H1 (cell line): ENCODE measurements at regions not wholly inside any gene's neighbourhood (a gene's known extent, or its start where the extent isn't known, plus 50 kb on each side); places are given as distances from the start of the nearest gene placed in this dataset.

Experiments
- BACH1 ChIP-seq: IDR thresholded peaks from 2 replicates; pipeline ENCODE4 v1.6.1; 2012; ENCODE audit warnings: low read length, improper control_type of control experiment
- BCL11A ChIP-seq, 2 experiments: IDR thresholded peaks; one replicate each; pipeline ENCODE4 v1.6.1; 2011; ENCODE audit warnings: low read depth in 2 of 2, low read length in 2 of 2, mild to moderate bottlenecking in 2 of 2
- CEBPB ChIP-seq: IDR thresholded peaks from 2 replicates; pipeline ENCODE4 v1.6.1; 2012; ENCODE audit warnings: low read depth, low read length
- CHD1 ChIP-seq: IDR thresholded peaks from 2 replicates; pipeline ENCODE4 v1.6.1; 2012; ENCODE audit warnings: low read depth, low read length, improper control_type of control experiment
- CREB1 ChIP-seq: IDR thresholded peaks from 2 replicates; pipeline ENCODE4 v1.6.1; 2012; ENCODE audit warnings: inconsistent platforms
- EP300 ChIP-seq, 2 experiments: IDR thresholded peaks; 1 replicate in 1 of 2; 2 replicates in 1 of 2; pipeline ENCODE4 v1.6.1; 2011 to 2012; ENCODE audit warnings: low read depth in 2 of 2, low read length in 2 of 2, mild to moderate bottlenecking in 2 of 2, borderline replicate concordance in 1 of 2, inconsistent platforms in 1 of 2, moderate library complexity in 1 of 2
- GTF2F1 ChIP-seq: IDR thresholded peaks from 2 replicates; pipeline ENCODE4 v1.6.1; 2012; ENCODE audit warnings: low read depth, low read length, improper control_type of control experiment, borderline replicate concordance
- KDM1A ChIP-seq: fragments of 200-600, 300-600 bp; sonication (generic); IDR thresholded peaks from 2 replicates; pipeline ENCODE4 v1.7.1; 2016; ENCODE audit warnings: mild to moderate bottlenecking, low read length, borderline replicate concordance
- POLR2A ChIP-seq, 2 experiments: IDR thresholded peaks; 1 replicate in 1 of 2; 2 replicates in 1 of 2; pipeline ENCODE4 v1.6.1; 2011; ENCODE audit warnings: low read depth in 2 of 2, low read length in 2 of 2, mild to moderate bottlenecking in 2 of 2; ENCODE audit errors: control extremely low read depth in 1 of 2
- RBBP5 ChIP-seq: IDR thresholded peaks from 2 replicates; pipeline ENCODE4 v1.7.1; 2012; ENCODE audit warnings: low read depth, mild to moderate bottlenecking, inconsistent platforms, low read length, moderate library complexity, borderline replicate concordance
- RXRA ChIP-seq: IDR thresholded peaks from 2 replicates; pipeline ENCODE4 v1.6.1; 2011; ENCODE audit warnings: low read depth, mild to moderate bottlenecking, low read length, moderate library complexity; ENCODE audit not compliant: insufficient read depth
- SIX5 ChIP-seq: IDR thresholded peaks from 2 replicates; pipeline ENCODE4 v1.6.1; 2011; ENCODE audit warnings: mild to moderate bottlenecking, low read depth, low read length
- TAF1 ChIP-seq: IDR thresholded peaks from 2 replicates; pipeline ENCODE4 v1.6.1; 2011; ENCODE audit warnings: mild to moderate bottlenecking, low read depth, low read length
- TAF7 ChIP-seq: optimal IDR thresholded peaks from 2 replicates; pipeline ENCODE3; 2011; ENCODE audit warnings: low read depth, mild to moderate bottlenecking, inconsistent platforms, low read length, moderate library complexity, borderline replicate concordance
- TCF12 ChIP-seq: IDR thresholded peaks from 2 replicates; pipeline ENCODE4 v1.6.1; 2011; ENCODE audit warnings: low read depth, mild to moderate bottlenecking, low read length
- TEAD4 ChIP-seq: IDR thresholded peaks from 2 replicates; pipeline ENCODE4 v1.6.1; 2012; ENCODE audit warnings: low read depth, low read length, inconsistent platforms, mixed read lengths
- ZNF274 ChIP-seq: IDR thresholded peaks from 2 replicates; pipeline ENCODE4 v1.7.0; 2012; ENCODE audit warnings: low read length, borderline replicate concordance; ENCODE audit errors: extremely low read depth

DNA sequence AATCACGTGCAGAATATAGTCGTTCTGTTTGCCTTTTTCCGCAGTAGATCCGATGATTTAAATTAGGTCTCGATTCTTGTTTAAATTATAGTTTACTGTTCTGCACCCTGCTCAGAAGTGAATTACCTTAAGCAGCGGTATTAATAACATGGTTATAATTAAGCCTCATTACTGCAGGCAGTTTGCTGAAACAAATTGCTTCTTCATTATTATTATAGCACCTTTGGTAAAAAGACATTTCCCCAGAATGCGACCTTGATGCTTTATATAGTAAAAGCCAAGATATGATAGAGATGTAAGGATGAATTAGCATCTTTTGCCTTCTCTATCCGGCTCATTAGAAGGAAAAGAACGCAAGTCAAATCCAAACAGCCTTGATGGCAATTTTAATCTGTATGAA is 625.2 kb upstream of the CADM1 start (continued):
- TF ChIP-seq SIX5 (no peak), KDM1A (no peak), CHD1 (no peak), RXRA (no peak), EP300 (IDR thresholded peaks at IDR 0.05; ENCODE audit: borderline replicate concordance in 1 of 2, low read depth in 2 of 2, low read length in 2 of 2) (no peak), BCL11A (IDR thresholded peaks at IDR 0.05; ENCODE audit: low read depth in 2 of 2, low read length in 2 of 2) (no peak), TAF1 (no peak), TAF7 (no peak), ZNF274 (no peak), CEBPB (no peak), TEAD4 (no peak), BACH1 (no peak), GTF2F1 (no peak), CREB1 (no peak), POLR2A (IDR thresholded peaks at IDR 0.05; ENCODE audit: control extremely low read depth in 1 of 2, low read depth in 2 of 2, low read length in 2 of 2) (no peak), TCF12 (no peak), RBBP5 (no peak)
